ENCODE measurements at regions not wholly inside any gene's neighbourhood (a gene's known extent, or its start where the extent isn't known, plus 50 kb on each side); places are given as distances from the start of the nearest gene placed in this dataset.

GRCh38 chr18:28766721-28767120 is 589.8 kb upstream of the CDH2 start:
- H3K4me2 ChIP-seq (ENCODE audit: low read length), result no peak overlapping the region
- H3K79me2 ChIP-seq (ENCODE audit: control insufficient read depth, low read length), result no peaks in the 10 kb centered on the region
- H3K4me3 ChIP-seq (ENCODE audit: low read length), result no peak overlapping the region
- no peaks in the 10 kb centered on the region for H3K27me3 ChIP-seq (ENCODE audit: control insufficient read depth, low read length)
- H3K9me3 ChIP-seq (ENCODE audit: control insufficient read depth, insufficient read depth, low read length), result no peaks in the 10 kb centered on the region
- H3K9me2 ChIP-seq (replicated peaks; ENCODE audit: control insufficient read depth, low read length), result no peaks in the 10 kb centered on the region
- TF ChIP-seq, protein P1, sequence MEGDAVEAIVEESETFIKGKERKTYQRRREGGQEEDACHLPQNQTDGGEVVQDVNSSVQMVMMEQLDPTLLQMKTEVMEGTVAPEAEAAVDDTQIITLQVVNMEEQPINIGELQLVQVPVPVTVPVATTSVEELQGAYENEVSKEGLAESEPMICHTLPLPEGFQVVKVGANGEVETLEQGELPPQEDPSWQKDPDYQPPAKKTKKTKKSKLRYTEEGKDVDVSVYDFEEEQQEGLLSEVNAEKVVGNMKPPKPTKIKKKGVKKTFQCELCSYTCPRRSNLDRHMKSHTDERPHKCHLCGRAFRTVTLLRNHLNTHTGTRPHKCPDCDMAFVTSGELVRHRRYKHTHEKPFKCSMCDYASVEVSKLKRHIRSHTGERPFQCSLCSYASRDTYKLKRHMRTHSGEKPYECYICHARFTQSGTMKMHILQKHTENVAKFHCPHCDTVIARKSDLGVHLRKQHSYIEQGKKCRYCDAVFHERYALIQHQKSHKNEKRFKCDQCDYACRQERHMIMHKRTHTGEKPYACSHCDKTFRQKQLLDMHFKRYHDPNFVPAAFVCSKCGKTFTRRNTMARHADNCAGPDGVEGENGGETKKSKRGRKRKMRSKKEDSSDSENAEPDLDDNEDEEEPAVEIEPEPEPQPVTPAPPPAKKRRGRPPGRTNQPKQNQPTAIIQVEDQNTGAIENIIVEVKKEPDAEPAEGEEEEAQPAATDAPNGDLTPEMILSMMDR (IDR thresholded peaks at IDR 0.05; ENCODE audit: low read depth, low read length, poor library complexity, severe bottlenecking), result no peak
- no peak for TF ChIP-seq EZH2phosphoT487 (IDR thresholded peaks at IDR 0.05; ENCODE audit: borderline replicate concordance, low read length)
- H3K4me1 ChIP-seq (ENCODE audit: control insufficient read depth, low read length), result no peaks in the 10 kb centered on the region
- no peaks in the 10 kb centered on the region for H4K20me1 ChIP-seq (ENCODE audit: control insufficient read depth, insufficient read depth, low read depth, low read length)
- H3K36me3 ChIP-seq (ENCODE audit: control insufficient read depth, low read length), result no peaks in the 10 kb centered on the region
- no peaks in the 10 kb centered on the region for H3F3A ChIP-seq (ENCODE audit: control insufficient read depth, insufficient read depth)
- no peak overlapping the region for H3K27ac ChIP-seq (ENCODE audit: low read depth, low read length)

DNA sequence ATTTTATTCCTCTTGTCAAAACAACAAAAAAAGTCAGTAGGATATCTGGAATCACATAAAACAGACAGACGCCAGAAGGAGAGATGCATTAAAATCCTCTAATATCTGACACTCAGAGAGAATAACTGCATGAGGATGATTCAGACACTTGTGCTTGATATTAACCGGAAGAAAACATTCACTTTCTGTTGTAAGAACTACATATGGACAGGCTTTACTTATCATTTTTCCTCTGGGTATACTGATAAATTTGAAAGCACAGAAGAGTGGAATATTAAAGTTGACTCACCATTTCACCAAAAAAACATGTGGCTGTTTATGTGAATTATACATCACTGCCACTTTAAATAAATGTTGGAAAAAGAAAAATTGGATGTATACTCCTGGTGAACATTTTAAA is 589.1 kb upstream of the CDH2 start:
- H3K4me3 ChIP-seq (ENCODE audit: low read length), result no peak overlapping the region
- H3K36me3 ChIP-seq (ENCODE audit: control insufficient read depth, low read length), result no peaks in the 10 kb centered on the region
- TF ChIP-seq EZH2phosphoT487 (IDR thresholded peaks at IDR 0.05; ENCODE audit: borderline replicate concordance, low read length), result no peak
- TF ChIP-seq, protein P1 (IDR thresholded peaks at IDR 0.05; ENCODE audit: low read depth, low read length, poor library complexity, severe bottlenecking), result no peak
- H3K27ac ChIP-seq (ENCODE audit: low read depth, low read length), result no peak overlapping the region
- no peaks in the 10 kb centered on the region for H3K4me1 ChIP-seq (ENCODE audit: control insufficient read depth, low read length)
- H3K9me3 ChIP-seq (ENCODE audit: control insufficient read depth, insufficient read depth, low read length), result no peaks in the 10 kb centered on the region
- no peak overlapping the region for H3K4me2 ChIP-seq (ENCODE audit: low read length)
- H3K27me3 ChIP-seq (ENCODE audit: control insufficient read depth, low read length), result no peaks in the 10 kb centered on the region
- H4K20me1 ChIP-seq (ENCODE audit: control insufficient read depth, insufficient read depth, low read depth, low read length), result no peaks in the 10 kb centered on the region
- H3K9me2 ChIP-seq (replicated peaks; ENCODE audit: control insufficient read depth, low read length), result no peaks in the 10 kb centered on the region
- no peaks in the 10 kb centered on the region for H3K79me2 ChIP-seq (ENCODE audit: control insufficient read depth, low read length)
- no peaks in the 10 kb centered on the region for H3F3A ChIP-seq (ENCODE audit: control insufficient read depth, insufficient read depth)

GRCh38 chr18:28760299-28760698 is 583.4 kb upstream of the CDH2 start:
- no peaks in the 10 kb centered on the region for H4K20me1 ChIP-seq (ENCODE audit: control insufficient read depth, insufficient read depth, low read depth, low read length)
- TF ChIP-seq, protein P1 (IDR thresholded peaks at IDR 0.05; ENCODE audit: low read depth, low read length, poor library complexity, severe bottlenecking), result no peak
- no peak for TF ChIP-seq EZH2phosphoT487 (IDR thresholded peaks at IDR 0.05; ENCODE audit: borderline replicate concordance, low read length)
- H3K9me3 ChIP-seq (ENCODE audit: control insufficient read depth, insufficient read depth, low read length), result no peaks in the 10 kb centered on the region
- no peaks in the 10 kb centered on the region for H3K79me2 ChIP-seq (ENCODE audit: control insufficient read depth, low read length)
- no peaks in the 10 kb centered on the region for H3K36me3 ChIP-seq (ENCODE audit: control insufficient read depth, low read length)
- H3K4me3 ChIP-seq (ENCODE audit: low read length), result no peak overlapping the region
- H3K27me3 ChIP-seq (ENCODE audit: control insufficient read depth, low read length), result no peaks in the 10 kb centered on the region
- no peak overlapping the region for H3K27ac ChIP-seq (ENCODE audit: low read depth, low read length)
- no peaks in the 10 kb centered on the region for H3K4me1 ChIP-seq (ENCODE audit: control insufficient read depth, low read length)
- no peaks in the 10 kb centered on the region for H3F3A ChIP-seq (ENCODE audit: control insufficient read depth, insufficient read depth)
- H3K4me2 ChIP-seq (ENCODE audit: low read length), result no peak overlapping the region
- H3K9me2 ChIP-seq (replicated peaks; ENCODE audit: control insufficient read depth, low read length), result no peaks in the 10 kb centered on the region

All from DOHH2 (cell line).